GM13976 (cell line): ENCODE measurements at regions not wholly inside any gene's neighbourhood (a gene's known extent, or its start where the extent isn't known, plus 50 kb on each side); places are given as distances from the start of the nearest gene placed in this dataset.
"Not testable (repeated sequence)": the region's sequence is repeated elsewhere in the genome, so short reads cannot be mapped to it uniquely, and the experiment has no call there.

Experiments
- DNase-seq: peaks from one replicate; pipeline ENCODE4 v3.0.0; 2012; ENCODE audit warnings: low spot score
- in situ Hi-C: fragments of 300-500 bp; cut with MboI; formaldehyde crosslinking; loops from one replicate; pipeline ENCODE4 v1.12.0; 2022; ENCODE audit warnings: low sequenced_read_pairs, mixed read lengths, inconsistent platforms; ENCODE audit not compliant: unreplicated experiment
- TF ChIP-seq, protein P1 (sequence below): IDR thresholded peaks from 2 replicates; pipeline ENCODE4 v1.5.1; 2012; ENCODE audit warnings: borderline replicate concordance, mild to moderate bottlenecking; ENCODE audit not compliant: insufficient read depth; ENCODE audit errors: extremely low read depth, missing control alignments, control extremely low read depth

GRCh38 chr2:49619804-49620203 is 465.5 kb upstream of the FSHR start:
- in situ Hi-C loops = no loop called here
- TF ChIP-seq, protein P1, sequence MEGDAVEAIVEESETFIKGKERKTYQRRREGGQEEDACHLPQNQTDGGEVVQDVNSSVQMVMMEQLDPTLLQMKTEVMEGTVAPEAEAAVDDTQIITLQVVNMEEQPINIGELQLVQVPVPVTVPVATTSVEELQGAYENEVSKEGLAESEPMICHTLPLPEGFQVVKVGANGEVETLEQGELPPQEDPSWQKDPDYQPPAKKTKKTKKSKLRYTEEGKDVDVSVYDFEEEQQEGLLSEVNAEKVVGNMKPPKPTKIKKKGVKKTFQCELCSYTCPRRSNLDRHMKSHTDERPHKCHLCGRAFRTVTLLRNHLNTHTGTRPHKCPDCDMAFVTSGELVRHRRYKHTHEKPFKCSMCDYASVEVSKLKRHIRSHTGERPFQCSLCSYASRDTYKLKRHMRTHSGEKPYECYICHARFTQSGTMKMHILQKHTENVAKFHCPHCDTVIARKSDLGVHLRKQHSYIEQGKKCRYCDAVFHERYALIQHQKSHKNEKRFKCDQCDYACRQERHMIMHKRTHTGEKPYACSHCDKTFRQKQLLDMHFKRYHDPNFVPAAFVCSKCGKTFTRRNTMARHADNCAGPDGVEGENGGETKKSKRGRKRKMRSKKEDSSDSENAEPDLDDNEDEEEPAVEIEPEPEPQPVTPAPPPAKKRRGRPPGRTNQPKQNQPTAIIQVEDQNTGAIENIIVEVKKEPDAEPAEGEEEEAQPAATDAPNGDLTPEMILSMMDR = no peak
- DNase-seq = no peak

GRCh38 chr2:49618491-49618890 is 464.2 kb upstream of the FSHR start:
- in situ Hi-C loops = no loop called here
- DNase-seq = no peak
- TF ChIP-seq, protein P1 = no peak

DNA sequence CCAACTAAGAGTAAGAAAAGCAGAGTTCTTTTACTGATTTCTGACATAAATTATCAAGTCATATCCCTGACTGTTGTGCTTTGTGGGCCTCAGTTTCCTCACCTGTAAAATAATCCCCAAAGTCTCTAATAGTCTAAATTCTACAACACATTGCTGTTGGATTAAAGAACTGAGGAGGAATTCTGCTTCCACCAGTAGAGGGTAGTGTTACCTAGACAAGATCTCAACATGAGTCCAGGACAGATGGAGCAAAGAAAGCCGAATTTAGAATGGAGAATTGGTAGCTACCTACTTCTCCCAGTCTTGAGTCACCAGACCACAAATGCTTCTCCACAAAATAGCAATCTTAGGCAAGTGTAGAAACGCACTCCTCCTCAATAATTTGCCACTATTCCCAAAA is 462.5 kb upstream of the FSHR start:
- peak; percentile 15 for DNase-seq
- in situ Hi-C loops = no loop called here
- TF ChIP-seq, protein P1 = peak; percentile 12

- DNase-seq, in situ Hi-C loops: not testable (repeated sequence)
Measured at GRCh38 chr2:49611796-49612195, 457.5 kb upstream of the FSHR start.

DNA sequence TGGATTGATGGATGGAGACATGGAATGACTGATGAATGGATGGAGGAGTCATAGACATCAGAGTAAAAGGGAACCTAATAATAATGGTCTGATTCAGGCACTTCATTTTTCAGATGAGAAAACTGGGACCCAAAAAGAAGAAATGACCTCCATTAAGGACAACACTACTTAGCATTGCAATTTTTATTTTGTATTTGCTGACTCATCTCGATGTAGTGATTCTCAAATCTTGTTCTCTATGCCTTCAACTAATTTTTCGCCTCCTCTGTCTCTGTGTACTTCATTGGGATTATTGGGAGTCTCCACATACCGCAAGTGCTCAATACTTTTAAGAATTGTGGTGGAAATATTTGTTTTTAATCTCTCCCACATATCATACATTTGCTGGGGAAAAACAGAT is 446.2 kb upstream of the FSHR start:
- DNase-seq = no peak
- in situ Hi-C loops = no loop called here
- TF ChIP-seq, protein P1 = no peak

DNA sequence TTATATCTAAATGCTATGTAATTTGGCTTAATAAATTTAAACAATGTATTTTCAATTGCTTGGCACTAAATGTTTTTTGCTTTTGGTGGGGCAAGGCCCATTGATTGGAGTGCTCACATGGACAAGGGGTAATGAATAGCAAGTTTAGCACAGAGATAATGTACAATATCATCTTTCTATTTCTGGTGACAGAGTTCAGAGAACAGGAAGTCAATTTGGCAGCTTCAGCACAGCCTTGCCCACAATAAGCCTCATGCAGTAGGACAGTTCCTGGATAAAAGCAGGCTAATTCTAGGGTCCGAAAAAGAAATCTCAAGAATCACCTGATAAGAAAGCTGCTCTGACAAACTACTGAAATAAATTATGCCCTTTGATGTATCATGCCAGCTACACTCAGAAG is 443.9 kb upstream of the FSHR start:
- TF ChIP-seq, protein P1 = no peak
- in situ Hi-C loops = no loop called here
- DNase-seq = no peak

DNA sequence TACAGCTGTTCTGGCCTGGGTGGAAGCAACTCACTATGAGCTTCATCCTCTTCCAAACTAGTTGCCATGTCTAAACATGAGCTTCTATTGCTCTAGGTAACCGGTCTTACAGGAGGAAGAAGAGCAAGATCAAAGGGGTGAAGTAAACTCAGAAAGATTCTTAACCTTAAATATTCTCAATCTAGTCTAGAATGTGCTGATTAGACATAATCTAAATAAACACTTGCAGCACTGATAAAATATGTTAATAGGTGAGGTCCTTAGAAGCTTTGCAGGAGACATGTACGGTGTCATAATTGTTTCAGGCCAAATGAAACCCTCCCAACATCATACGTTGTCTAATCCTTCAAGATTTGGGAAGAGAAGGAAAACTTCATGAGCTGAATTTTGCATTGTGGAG is 431.6 kb upstream of the FSHR start:
- TF ChIP-seq, protein P1 = no peak
- no peak for DNase-seq
- in situ Hi-C loops = no loop called here
